ENCODE measurements at regions not wholly inside any gene's neighbourhood (a gene's known extent, or its start where the extent isn't known, plus 50 kb on each side); places are given as distances from the start of the nearest gene placed in this dataset.

DNA sequence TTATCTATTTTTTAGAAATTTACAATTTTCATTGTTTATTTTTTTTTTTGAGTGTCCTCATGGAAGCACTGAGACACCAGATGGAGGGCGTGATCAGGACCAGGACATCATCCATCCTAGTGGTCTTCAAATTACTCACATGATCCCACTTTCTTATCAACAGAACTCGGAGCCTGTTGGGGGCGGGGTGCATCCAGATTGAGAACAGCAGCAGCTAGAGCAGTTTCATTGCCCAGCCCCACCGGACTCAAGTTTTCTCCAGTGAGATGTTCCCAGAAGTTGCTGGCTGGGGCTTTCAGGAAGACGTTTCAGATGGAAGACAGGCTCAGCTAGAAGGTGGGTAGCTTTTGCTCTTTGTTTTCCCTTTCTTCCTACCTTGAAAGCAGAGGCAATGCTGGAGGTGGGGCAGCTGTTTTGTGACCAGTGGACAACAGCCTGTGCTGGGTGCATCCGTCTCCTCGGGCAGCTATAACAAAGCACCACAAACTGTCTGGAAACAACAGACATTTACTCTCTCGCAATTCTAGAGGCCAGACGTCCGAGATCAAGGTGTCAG is 562.1 kb downstream of the TBC1D22A start:
- FAIRE-seq: no peak
- no peaks in the 10 kb centered on the region for H3K36me3 ChIP-seq (ENCODE audit: control insufficient read depth, insufficient read depth, low read length)
- no peak overlapping the region for H3K4me3 ChIP-seq (ENCODE audit: low read depth, low read length)
- no peaks in the 10 kb centered on the region for H3K27me3 ChIP-seq (ENCODE audit: control insufficient read depth, insufficient read depth, low read length)
- no peak for TF ChIP-seq CTCF (IDR thresholded peaks at IDR 0.05; ENCODE audit: insufficient read depth, low read length, severe bottlenecking)
- no peak for DNase-seq (ENCODE audit: low read depth)

- no peak for FAIRE-seq
- no peak for TF ChIP-seq CTCF (IDR thresholded peaks at IDR 0.05; ENCODE audit: insufficient read depth, low read length, severe bottlenecking)
- Histone ChIP-seq H3K27me3 (ENCODE audit: control insufficient read depth, insufficient read depth, low read length) (no peaks in the 10 kb centered on the region), H3K36me3 (ENCODE audit: control insufficient read depth, insufficient read depth, low read length) (no peaks in the 10 kb centered on the region), H3K4me3 (ENCODE audit: low read depth, low read length) (no peak overlapping the region)
- DNase-seq (ENCODE audit: low read depth): no peak
Measured at GRCh38 chr22:47323518-47323917, 561.1 kb downstream of the TBC1D22A start.

DNA sequence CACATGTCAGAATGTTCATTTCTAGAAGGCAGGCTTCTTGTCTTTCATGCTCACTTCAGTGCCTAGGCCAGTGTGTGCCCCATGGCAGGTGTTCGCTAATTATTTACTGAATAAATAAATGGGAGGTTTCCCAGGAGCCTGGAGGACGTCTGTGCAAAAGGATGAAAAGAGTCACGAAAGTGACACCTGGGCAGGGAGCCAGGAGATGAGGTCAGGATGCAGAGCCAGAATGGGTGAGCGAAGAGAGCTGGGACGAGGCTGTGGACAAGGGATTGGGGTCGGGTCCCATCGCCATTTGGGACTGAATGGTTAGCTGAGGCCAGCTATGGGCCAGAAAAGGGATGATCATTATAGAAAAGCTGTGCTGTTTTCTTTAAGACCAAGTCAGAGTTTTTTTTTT is 560.4 kb downstream of the TBC1D22A start:
- no peaks in the 10 kb centered on the region for H3K36me3 ChIP-seq (ENCODE audit: control insufficient read depth, insufficient read depth, low read length)
- no peaks in the 10 kb centered on the region for H3K27me3 ChIP-seq (ENCODE audit: control insufficient read depth, insufficient read depth, low read length)
- no peak for TF ChIP-seq CTCF (IDR thresholded peaks at IDR 0.05; ENCODE audit: insufficient read depth, low read length, severe bottlenecking)
- H3K4me3 ChIP-seq (ENCODE audit: low read depth, low read length): no peak overlapping the region
- no peak for FAIRE-seq
- no peak for DNase-seq (ENCODE audit: low read depth)

DNA sequence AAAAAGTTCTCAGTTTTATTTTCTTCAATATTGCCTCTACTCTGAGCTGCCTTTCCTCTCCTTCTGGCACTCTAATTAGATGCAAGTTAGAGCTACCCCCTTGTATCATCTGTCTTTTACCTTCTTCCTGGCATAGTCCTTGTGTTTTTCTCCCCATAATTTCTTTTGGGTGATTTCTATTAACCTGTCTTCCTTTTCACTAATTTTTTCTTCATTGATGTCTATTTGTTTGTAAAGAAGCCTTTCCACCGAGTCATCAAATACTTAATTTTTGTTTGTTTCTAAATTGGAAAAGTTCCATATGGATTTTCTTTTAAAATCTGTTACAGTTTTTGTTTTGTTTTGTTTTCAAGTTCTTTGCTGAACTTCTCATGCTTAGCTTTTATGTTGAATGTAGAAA is 558.1 kb downstream of the TBC1D22A start:
- no peak overlapping the region for H3K4me3 ChIP-seq (ENCODE audit: low read depth, low read length)
- DNase-seq (ENCODE audit: low read depth): no peak
- FAIRE-seq: no peak
- no peak for TF ChIP-seq CTCF (IDR thresholded peaks at IDR 0.05; ENCODE audit: insufficient read depth, low read length, severe bottlenecking)
- no peaks in the 10 kb centered on the region for H3K36me3 ChIP-seq (ENCODE audit: control insufficient read depth, insufficient read depth, low read length)
- no peaks in the 10 kb centered on the region for H3K27me3 ChIP-seq (ENCODE audit: control insufficient read depth, insufficient read depth, low read length)

DNA sequence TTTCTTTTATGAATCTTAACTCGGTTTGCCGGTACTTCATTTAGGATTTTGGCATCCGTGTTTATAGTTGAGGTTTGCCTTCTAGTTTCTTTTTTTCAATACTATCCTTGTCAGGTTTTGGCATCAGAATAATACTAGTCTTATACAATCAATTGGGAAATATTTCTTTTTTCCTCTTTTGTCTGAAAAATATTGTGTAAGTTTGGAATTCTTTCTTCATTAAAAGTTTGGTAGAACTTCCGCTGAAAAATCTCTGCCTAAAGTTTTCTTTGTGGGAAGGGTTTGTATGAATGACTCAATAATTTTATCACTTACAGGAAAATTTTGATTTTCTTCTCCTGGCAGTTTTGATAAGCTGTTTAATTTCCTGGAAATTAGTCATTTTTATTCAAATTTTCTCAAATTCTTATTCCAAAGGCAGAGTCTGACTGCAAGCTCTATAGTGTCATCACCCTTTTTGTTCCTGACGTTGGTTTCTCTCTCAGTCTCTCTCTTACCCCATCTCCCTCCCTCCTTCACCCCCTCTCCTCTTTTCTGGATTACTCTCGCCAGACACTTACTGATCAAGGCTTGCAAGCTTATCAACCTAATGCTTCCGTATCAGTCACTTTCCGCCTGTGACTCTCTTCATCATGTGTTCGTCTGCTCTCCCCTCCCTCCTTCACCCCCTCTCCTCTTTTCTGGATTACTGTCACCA is 555.7 kb downstream of the TBC1D22A start:
- Histone ChIP-seq H3K36me3 (ENCODE audit: control insufficient read depth, insufficient read depth, low read length) (no peaks in the 10 kb centered on the region), H3K4me3 (ENCODE audit: low read depth, low read length) (no peak overlapping the region), H3K27me3 (ENCODE audit: control insufficient read depth, insufficient read depth, low read length) (no peaks in the 10 kb centered on the region)
- FAIRE-seq (no peak), DNase-seq (ENCODE audit: low read depth) (no peak)
- no peak for TF ChIP-seq CTCF (IDR thresholded peaks at IDR 0.05; ENCODE audit: insufficient read depth, low read length, severe bottlenecking)

Measured in bronchial epithelial cell (primary cell).